AG08396 (cell line): ENCODE measurements at regions not wholly inside any gene's neighbourhood (a gene's known extent, or its start where the extent isn't known, plus 50 kb on each side); places are given as distances from the start of the nearest gene placed in this dataset.

ENCODE experiments used
- DNase-seq: peaks from one replicate; pipeline ENCODE4 v3.0.0; 2012; ENCODE audit warnings: low spot score, mixed read lengths

DNA sequence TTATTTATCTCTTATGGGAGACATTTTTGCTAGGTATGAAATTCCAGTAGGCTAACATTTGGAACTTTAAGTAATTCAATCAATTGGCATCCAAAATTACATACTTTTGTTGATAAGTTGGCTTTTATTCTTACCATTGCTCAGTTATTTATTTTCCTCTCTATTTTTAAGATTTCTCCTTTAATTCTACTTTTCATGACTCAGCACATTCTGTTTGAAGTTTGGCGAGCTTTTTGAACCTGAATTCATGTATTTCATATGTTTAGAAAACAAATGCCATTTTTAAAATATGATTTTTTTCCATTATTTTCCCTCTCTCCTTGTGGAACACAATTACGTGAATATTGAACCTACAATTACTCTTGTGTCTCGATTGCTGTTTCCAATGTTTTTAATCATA lies 2896.3 kb upstream of the PCDH20 start:
- DNase-seq = no peak

DNA sequence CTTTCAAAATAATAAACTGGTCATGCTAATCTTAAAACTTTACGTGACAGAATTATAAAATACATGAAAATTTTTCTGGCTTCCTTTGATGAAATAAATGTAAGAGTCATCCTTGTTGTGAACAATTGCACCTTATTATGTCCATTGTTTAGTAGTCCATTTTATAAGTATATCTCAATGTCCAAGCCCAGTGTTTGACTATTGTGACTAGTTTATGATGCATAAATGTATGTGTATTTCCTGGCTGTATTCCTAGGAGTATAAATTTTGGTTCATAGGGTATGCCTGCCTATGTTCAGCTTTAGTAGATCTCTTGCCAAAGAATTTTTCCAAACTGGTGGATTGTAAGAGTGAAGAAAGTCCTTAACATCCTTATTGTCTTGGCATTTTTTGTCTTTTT lies 2895.5 kb upstream of the PCDH20 start:
- no peak for DNase-seq

DNA sequence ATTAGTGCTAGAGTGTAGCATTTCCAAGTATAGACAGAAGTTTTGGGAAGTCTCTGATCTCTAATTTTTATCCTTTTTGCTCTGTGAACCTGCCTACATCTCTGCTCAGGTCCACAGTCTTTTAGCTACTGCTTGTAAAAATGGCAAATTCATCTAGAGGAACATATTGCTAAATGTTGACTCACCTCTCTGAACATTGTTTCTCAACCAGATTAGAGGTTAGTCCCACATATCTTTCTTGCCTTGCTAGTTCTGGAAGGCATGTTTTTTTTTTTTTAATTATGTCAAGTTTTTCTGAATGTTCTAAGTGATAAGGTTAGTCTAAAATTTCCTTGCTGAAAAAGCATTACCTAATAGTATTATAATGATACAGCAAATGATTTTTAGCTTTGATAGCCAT lies 2889.6 kb upstream of the PCDH20 start:
- no peak for DNase-seq

DNA sequence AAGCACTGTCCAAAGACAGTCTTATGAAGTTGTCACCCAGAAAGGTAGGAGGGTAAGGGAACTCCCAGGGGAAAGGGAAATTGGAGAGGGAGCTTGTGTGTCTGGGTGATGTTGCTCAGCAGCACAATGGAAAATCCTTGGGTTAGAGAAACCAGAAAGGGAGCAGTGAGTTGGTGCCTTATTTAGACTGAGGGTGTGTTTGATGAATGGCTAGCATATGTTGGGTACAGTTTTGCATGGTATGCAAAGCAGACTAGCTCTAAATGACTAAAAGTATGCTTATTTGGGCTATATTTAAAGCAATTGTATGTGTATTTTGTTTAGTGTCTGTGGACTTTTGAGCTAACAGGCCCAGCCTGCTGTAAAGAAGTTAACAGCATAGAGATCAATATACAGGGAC lies 2884.6 kb upstream of the PCDH20 start:
- DNase-seq = no peak

DNA sequence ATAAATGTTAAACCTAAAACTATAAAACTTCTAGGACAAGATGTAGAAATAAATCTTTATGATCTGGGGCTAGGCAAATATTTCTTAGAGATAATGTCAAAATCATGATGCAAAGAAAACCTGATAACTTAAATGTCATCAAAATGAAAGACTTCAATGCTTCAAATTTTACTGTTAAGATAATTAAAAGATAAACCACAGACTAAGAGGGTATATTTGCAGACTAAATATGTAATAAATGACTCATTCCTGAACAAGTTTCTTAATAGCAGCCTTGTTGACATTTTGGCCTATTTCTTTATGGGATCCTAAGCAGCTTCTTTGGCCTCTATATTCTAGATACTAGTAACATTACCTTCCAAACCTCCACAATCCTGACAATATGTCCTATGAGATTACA lies 2878.3 kb upstream of the PCDH20 start:
- no peak for DNase-seq

DNA sequence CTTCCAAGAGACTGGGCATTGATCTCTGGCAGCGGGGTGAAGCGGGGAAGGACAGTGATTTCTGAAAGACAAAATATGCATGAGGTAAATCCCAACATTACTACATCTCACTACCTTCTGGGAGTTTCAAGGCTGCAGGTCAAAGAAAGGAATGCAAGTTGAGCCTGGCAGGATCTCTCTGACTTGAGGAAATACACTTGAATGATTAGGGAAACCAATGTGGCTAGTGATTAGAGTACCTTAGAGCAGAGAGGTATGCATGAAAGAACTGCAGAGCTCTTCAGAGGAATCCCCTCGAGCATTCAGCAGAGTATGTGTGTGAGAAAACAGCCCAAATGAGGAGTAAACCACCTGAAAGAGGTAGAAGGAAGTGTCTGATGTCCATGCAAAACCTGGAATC lies 2874.1 kb upstream of the PCDH20 start:
- DNase-seq = no peak

DNA sequence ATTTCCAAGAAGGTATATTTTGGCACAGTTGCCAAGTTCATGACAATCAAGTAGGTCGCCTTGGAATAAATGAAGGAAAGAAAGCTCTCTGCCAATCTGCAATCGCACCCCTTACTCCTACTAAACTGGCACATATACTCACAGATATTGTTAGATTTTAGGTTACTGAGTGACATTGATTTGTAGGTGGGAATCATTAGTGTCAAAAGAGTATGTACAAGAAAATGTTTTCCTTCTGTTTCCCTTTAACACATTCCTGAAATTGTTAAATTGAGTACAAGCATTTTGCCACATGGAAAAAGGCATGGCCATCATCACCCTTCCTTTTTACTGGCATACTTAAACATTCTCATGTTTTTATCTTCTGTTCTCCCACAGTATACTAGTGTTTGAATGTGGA lies 2868.3 kb upstream of the PCDH20 start:
- DNase-seq = no peak

DNA sequence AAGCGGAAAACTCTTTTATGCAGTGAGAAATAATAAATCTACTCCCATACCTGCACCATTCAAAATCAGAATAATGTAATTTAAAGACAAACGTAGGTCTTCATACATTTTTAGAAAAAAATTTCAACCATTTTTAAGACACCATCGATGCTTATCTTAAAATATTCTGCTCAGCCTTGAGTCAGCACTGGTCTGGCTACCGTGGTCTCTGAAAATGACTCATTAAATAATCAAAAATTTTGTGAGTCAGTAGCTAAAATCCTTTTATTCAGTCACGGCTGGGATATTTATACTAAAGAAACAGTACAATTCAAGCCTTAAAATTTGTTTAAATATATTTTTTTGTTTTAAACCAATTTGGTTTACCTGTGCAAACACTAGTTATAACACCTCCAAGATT lies 2862.8 kb upstream of the PCDH20 start:
- DNase-seq = peak; percentile 1

DNA sequence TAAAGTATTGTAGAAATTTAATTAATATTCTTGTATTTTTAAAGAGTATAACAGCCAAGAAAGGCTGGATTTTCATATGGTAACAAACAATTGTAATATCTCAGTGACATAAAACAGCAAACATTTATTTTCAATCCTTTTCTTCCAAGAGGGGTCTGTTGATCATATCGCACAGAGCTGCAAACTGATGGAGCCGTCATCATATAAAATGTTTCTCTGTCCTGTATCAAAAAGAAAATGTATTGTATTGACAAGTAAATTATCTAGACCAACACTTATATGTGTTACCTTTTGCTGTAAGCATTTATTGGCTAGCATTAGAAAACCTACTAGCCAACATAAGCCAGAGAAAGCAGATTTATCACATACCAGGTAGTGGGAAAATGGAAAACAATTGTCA lies 2861.4 kb upstream of the PCDH20 start:
- no peak for DNase-seq

DNA sequence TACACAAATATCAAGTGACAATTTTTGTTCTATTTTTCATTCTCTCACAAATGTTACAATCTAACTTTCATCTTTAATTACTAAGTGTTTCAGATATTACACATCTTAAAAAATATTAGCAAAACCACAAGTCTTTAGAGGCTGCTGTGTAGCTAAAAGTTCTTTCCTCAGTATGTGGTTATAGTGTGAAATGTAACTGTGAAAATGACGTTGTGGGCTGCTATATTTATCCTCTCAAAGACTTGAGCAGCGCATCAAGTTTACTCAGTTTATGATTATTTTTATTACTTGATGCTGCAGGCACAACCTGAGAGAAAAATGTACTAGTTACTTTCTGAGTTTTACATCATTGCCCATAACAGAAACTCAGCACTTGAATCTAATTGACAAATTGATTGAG lies 2860.6 kb upstream of the PCDH20 start:
- no peak for DNase-seq

DNA sequence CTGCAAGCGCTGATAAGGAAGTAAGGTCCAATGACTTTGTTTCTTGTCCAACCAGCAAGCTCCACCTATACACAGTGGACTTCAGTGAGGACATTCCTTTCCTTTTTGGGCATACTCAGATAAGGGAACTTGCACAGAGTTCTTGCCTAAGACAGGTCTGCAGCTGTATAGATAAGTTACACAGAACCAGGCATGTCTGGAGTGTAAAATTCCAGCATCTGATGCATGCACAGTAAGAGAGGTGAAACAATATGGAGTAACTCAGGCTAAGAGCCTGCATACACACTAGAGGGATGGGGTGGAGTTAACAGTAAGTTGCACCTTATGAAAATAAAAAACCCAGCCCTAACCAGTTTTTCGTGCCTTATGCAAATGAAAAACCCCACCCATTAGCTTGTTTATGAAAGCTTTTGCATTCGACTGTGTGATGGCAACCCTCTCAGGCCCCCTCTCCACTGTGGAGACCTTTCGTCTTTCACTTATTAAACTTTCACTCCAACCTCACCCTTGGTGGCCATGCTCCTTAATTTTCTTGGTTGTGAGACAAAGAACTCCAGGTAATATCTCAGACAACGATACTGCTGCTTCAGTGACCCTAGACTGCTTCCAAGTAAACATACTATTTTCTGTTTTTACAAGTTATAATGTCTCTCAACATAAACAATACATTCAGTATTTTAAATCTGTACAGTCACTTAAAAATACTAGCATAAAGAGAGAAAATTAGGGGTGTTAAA lies 2859.0 kb upstream of the PCDH20 start:
- no peak for DNase-seq

DNA sequence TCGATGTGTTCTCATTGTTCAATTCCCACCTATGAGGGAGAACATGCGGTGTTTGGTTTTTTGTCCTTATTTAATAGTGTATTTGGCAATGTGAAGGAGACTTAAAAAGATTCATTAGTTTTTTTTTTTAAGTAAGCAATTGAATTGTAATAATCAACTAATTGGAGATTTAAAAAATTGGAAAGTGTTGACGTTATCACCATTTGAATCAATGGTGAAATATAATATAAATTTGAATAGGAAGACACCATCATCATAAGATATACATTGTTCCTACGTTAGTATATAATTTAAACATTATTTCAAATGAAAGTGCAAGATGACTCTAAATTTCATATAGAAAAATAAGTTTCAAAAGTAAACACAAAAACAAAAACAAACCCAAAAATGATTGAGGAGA lies 2858.1 kb upstream of the PCDH20 start:
- no peak for DNase-seq

DNA sequence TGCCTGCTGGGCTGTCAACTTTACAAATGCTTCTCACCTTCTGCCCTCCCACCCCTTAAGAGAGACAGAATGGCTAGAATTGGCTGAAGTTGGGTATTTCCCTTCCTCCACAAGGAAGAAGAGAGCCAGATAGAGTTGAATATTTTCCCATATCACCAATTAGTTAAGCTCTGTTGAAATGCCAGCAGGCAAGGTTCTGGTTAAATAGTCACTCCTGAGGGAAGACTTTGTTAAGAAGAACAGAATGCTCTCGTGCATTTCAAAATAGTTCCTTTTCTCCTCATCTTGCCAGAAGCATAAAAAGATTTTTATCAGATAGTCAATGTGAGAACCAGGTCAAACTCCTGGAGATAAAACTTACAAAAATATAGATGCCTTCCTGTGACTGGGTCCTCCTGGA lies 2857.0 kb upstream of the PCDH20 start:
- DNase-seq = no peak

DNA sequence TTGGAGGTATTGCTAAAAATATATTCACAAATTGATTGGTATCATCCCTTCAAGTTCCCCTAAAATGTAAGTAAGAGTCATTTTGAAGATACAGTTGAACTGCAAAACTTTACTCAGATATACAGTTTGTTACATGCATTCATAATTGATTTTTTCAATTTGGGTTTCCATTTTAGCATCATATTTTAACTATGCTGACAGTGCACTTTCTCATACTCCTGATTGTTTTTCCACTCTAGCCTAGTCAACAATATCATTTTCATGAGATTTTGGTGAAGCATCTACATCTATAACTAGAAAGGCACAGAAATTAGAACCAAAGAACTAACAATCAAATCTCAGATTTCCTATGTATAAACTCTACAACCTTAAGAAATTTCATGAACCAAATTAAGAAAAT lies 2850.4 kb upstream of the PCDH20 start:
- DNase-seq = no peak

DNA sequence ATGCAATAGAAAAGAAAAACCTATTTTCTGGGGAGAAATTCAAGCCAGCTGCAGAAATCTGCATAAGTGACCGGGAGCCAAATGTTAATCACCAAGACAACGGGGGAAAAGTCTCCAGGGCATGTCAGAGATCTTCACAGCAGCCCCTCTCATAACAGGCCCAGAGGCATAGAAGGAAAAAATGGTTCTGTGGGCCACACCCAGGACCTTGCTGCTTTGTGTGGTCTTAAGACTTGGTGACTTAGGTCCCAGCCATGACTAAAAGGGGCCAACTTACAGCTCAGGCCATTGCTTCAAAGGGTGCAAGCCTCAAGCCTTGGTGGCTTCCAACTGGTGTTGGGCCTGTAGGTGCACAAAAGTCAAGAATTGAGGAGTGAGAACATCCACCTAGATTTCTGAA lies 2847.6 kb upstream of the PCDH20 start:
- no peak for DNase-seq

DNA sequence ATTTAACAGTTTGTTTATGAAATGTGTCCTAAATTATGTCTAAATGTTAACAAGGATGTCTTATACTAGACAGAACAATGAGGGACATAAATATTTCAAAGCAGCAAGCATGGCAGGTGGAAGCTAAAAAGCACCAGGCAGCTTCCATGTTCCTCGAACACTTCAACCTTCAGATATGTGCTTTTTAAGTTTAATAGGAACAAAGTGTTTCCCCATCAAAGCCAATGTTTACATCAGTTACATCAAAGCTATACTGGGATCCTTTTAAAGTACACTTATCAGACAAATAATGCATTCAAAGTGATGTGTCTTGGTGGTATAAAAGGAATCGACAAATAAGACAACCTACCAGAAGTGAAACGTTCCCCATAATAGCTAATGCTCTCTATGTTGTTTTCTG lies 2841.1 kb upstream of the PCDH20 start:
- DNase-seq = no peak

DNA sequence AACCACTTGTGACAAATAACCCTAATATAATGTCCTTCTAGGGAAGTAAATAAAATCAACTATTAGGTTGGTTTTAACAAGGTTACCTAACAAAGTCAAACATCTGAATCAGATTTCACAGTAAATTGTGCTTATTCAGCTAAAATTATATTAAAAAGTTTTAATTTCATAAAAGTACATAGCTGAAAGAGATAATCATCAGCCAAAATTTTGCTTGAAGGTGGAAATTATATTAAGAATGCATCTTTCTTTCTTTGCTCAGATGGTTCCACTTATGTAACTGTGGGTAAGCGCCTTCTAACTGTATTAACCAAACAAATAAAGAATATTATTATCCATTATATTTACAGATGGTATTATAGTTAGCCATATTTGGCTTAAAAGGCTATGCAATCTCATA lies 2840.3 kb upstream of the PCDH20 start:
- DNase-seq = no peak

DNA sequence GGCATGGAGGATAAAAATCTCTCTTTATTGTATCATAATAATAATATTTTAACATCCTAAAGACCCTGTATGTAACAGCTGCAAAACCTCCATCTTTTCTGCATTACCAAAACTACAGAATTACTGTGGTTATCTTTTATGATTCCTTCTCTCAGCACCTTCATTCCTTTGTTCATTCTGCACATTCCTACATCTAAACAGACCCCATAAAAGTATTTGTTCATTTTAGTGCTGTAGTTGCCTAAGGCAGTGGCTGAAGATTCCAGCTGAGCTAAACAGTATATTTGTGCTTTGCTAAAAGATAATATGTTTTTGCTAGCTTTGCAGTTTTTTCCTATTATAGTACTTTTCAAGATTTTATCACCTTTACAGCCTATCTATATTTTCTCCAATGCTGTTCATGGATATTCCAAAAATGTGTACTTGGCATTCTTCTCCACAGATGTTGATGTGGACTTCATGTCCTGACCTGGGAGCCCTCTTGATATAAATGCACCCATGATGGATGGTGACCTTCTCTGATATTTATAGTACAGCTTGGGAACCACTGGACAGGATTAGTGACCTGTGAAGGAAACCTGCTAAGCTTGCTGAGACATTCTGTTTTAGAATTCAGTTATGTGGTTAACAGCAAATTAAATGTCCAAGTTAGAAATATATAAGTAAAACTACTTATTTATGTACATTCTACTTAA lies 2832.9 kb upstream of the PCDH20 start:
- DNase-seq = no peak

DNA sequence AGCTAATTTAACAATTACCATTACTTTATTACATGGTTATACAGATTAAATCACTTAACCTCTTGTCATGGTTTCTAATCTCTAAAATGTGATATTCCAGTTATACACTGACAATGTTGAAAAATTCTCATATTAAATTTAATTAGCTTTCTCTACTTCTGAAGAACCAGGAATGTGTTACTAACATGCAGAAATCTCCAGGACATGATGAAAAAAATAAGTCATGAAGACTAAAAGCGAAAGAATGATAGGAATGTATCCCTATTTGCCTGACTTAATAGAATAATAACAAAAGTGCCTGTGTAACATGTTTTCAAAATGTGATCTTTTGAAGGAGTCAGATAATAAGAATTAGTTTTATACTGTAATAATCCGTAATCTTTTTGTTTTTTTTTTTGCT lies 2823.7 kb upstream of the PCDH20 start:
- peak; percentile 1 for DNase-seq

DNA sequence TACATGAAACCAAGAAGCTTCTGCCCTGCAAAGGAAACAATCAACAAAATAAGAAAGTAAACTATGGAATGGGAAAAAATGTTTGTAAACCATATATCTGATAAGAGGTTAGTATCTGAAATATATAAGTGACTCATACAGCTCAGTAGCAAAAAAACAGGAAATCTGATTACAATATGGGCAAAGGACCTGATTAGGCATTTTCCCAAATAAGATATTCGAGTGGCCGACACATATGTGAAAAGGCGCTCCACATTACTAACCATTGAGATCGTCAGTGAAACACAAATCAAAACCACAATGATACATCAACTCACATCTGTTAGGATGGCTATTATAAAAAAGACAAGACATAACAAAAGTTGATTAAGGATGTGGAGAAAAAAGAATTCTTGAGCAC lies 2818.6 kb upstream of the PCDH20 start:
- DNase-seq = no peak

DNA sequence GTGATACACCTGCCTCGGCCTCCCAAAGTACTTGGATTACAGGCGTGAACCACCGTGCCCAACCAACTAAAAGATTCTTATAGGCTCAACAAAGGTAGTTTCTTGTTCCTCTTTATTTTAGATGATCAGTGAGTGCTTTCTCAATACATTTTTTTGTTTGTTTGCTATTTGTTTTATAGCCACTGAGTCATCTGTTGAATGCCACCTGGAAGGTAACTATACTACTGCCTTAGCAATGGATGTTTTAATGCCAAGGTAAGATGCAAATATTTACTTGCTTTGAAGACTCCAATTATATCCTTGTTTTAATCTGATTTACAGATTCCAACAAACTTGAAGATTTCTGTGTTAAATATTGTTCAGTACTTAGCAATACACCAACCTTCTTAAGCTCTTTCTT lies 2807.4 kb upstream of the PCDH20 start:
- no peak for DNase-seq

DNA sequence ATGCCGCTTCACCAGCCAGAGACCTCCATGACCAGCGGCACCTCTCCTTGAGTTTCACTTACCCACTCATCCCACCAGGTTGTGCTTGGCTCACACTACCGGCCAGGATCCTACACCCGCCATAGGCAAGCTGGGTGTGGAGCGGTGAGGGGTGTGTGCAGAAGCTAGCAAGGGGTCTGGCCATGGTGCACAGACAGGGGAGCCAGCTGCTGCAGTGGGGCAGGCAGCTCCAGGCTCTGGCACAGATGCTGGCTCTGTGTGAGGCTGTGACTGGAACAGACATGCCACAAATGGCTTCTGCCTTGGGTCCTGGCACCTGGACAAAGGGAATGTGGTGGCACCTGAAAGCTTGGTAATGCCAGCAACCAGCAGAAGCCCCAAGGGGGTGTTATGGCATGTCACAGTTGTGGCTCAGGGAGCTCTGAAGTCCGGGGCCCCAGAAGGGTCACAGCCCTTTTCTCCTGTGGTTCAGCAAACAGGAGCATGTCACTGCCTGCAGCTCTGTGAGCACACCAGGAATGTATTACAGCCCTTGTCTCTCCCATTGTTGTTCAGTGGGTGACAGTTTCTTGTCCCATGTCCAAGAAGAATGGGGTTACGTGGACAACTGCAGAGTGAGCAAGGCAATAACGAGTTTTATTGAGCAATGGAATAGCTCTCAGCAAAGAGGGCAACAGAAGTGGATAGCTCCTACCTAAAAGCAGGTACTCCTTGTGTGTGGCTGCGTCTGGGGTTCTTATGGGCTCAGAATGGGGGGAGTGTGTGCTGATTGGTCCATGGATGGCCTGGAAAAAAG lies 2791.0 kb upstream of the PCDH20 start:
- DNase-seq = no peak

DNA sequence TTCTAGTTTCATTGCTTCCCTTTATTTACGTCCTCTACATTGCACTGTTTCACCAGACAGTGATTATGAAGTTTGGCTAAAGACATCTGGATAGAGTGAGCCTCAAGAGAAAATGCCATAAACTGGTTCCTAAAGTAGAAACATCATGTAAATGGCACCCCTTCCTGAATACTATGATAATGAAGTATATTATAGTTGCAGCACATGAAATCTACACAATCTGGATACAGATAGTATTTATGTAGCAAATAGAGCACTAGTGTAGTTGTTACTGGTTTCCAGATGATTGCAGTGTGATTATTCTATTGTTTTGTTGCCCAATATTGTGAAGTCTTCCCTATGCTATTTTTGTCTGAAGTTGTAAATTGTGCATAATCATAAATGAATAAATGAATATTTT lies 2786.9 kb upstream of the PCDH20 start:
- no peak for DNase-seq
